Activated CD4-positive, alpha-beta T cell treated with anti-CD3 and anti-CD28 coated beads, Interleukin-2, Interleukin-6, amounts not matched to agents 100 ng/mL and 50 ng/mL, durations not matched to agents 16 hours and 8 hours (primary cell): ENCODE measurements at regions not wholly inside any gene's neighbourhood (a gene's known extent, or its start where the extent isn't known, plus 50 kb on each side); places are given as distances from the start of the nearest gene placed in this dataset.
"Not testable (repeated sequence)": the region's sequence is repeated elsewhere in the genome, so short reads cannot be mapped to it uniquely, and the experiment has no call there.

Experiments used
- DNase-seq: peaks from one replicate; pipeline ENCODE4 v3.0.0-alpha.2; 2020

DNA sequence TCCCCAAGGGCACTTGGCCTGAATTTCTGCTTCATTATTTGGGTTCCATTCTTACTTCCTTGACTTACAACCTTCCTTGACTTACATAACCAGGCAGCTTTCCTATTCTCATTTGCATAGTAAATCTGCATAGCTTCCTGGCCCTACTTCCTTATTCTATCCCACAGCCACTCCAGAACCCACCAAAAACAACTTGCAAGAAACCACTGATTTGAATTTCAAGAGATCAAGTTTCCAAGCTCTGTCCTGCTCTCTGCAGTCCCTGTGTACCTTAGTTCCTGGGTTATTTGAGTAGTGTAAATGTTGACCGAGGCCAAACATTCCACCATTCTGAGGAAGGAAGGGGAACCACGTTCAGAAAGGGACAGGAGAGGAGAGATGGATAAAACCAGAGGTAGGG, 603.3 kb downstream of the PTPRC start:
- DNase-seq, result no peak

DNA sequence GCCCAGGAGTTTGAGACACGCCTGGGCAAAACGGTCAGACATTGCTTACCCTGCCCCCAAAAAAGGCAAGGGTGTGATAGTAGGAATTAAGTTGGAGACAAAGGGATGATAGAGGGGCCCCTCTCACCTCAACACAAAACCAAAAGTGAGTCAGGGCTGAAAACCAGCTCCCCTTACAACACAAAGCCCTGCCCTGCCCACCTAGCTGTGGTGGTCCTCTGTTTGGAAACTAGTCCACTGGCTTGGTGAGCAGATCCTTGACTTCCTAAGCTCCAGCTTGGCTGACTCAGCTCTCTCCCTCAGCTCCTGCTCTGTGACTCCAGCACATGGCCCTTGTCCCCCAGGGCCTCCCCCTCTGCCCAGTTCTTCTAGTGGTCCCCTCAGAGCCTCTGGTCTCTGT, 603.8 kb downstream of the PTPRC start:
- DNase-seq, result no peak

DNA sequence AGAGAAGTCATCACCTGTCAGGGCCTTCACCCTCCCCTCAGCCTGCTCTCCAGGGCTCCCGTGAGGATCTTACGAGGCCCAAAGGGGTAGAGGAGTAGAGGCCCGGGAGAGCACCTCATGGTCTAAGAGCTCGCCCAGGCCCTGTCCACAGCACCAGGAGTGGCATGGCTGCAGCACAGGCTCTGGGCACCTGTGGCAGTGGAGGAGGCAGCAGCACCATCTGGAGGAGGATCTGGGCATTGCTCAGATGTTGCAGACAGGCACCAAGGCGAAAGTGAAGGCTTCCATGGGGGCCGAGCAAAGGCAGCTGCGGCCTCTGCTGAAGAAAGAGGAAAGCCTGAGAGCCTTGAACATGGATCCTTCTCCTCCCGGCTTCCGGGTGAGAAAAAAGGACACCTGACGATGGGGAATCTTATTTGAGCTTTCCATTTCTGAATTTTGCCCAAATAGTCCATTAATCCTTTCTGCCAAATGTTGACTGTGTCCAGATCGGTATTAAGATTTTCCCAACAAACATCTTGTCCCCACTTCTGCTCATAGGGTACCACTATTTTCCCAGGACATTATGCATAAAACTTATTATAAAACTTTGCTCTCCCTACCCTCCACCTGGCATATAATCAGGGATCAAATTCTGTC, 604.7 kb downstream of the PTPRC start:
- DNase-seq, result peak; percentile 83

DNA sequence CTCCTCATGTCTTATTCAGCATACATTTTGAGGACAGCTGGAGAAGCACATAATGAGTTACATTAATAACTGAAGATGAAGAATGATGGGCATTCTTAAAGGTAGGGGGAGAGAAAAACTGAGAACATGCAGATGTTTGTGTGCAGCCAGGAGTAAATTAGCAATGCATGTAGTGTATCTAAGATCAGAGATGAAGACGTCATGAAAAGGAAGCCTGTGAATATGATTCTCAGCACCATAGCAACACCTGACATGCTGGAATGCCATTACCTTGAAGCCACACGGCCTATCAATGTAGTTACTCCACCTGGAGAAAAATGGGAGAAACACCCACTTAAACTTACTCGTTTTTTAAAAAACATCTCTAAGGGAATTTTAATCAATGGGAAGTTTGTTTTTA, 607.1 kb downstream of the PTPRC start:
- no peak for DNase-seq

DNA sequence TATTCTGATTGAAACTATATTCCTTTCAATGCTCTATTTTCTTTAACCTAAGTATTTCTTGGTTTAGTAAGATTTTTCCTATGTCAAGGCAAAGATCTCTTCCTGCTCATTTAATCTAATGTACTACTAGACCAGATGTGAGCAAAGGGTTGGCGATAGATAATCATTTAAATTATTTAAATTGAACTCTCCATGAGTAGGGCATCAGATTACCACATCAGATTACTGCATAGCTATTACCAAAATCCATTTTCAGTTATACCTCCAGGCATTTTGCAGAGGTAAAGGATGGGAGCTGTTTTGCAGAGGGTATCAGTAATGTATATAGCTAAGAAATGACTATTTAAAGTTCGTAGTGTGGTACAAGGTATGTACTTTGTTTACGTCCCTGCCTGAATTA, 607.9 kb downstream of the PTPRC start:
- no peak for DNase-seq

DNA sequence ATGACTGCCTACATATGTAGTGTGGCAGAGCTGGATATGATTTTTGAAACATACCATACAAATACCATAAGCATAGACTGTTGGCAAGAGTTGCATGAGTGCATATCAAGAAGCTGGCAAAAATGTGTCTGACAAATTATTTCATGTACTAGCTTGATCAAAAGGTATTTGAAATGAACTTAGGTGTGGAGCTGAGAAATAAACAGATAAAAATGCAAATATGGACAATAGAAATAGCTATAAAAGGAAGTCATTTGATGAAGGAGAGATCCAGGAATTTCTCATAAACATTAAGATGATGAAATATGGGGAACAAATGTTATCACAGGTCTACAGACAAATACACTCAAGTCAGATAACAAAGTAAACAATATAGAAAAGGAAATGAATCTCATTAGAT, 609.1 kb downstream of the PTPRC start:
- DNase-seq, result no peak

DNA sequence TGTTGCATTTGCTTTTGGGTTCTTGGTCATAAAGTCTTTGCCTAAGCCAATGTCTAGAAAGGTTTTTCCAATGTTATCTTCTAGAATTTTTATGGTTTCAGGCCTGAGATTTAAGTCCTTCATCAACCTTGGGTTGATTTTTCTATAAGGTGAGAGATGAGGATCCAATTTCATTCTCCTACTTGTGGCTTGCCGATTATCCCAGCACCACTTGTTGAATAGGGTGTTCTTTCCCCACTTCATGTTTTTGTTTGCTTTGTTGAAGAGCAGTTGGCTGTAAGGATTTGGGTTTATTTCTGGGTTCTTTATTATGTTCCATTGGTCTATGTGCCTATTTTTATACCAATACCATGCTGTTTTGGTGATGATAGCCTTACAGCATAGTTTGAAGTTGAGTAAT, 615.2 kb downstream of the PTPRC start:
- not testable (repeated sequence) for DNase-seq

DNA sequence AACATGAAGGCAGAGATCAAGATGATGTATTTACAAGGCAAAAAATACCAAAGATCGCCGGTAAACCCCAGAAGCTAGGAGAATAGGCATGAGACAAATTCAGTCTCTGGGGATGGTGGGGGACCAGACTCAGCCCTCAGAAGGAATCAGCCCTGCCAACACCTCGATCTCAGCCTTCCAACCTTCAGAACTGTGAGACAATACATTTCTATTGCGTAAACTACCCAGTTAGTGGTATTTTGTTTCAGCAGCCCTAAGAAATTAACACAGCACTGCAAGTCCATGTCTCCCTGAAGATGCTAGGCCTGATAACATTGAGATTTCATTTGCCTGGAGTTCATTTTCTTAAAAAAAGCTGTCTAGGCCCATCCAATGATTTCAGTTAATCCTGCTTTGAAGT, 622.5 kb downstream of the PTPRC start:
- no peak for DNase-seq

DNA sequence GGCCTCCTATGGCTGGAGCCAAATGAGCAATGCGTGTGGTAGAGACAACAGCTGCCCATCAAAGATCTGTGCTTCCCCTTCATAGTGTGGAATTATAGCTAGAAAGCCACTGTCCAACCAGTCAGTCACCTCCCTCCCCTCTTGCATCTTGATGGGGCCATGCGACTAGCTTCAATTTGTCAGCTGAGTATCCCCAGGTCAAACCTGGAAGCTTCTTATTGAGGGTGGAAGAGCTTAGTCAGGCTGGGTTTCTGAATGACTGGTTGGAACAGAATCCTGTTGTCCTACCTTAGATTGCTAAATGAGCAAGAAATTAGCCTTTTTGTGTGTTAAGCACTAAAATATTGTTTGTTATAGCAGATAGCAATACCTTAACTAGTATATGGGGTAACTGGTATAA, 625.4 kb downstream of the PTPRC start:
- DNase-seq, result peak; percentile 28

DNA sequence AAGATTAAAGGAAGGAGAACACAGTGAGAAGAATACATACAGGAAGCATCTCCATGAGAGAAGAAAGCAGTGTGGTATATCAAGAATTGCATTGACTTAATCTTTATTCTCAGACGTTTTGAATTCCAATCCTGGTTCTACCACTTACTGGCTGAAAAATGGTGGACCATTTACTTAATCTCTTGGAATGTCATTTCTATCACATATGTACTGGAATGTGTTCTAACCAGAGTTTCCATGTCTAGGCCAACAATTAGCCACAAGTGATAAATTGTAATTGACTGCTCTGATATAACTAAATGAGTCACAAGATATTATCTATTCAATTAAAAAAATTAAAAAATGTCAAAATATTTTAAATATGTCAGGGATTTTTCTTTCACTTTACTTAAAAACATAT, 626.1 kb downstream of the PTPRC start:
- no peak for DNase-seq

DNA sequence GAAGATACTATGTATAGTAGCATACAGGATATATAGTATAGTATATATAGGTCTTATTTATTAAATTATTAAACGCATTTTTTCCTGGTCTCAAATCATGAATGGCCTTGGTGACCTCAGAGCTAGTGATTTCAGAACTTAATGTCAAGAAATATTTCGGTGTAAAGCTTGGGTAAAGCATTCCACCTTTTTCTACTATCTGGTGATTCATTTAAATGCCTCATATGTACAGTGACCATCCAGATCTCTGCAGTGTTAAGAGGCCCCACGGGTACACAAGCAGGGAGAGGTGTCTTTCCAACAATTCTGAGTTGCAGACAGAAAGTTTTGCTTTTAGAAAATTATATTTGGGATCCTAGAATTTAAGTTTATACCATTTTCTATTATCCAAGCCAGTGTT, 626.5 kb downstream of the PTPRC start:
- DNase-seq, result no peak

DNA sequence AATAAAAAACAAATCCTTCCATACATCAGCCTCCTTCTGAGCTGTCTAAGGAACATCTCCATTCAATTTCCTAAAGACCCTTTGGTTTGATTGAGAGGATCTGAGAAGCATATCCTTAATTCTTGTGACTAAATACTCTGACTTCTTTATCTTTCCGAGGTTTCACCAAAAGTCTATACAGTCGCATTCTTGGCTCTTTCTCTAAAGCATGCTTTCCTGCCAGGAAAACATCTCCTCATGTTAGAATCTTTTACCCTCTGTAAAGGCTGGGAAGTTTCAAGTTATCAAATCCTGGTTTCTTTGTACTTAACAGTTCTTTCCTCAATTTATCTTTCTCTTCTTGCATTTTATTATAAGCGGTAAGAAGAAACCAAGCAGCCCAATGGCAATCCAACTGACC, 630.4 kb downstream of the PTPRC start:
- no peak for DNase-seq

DNA sequence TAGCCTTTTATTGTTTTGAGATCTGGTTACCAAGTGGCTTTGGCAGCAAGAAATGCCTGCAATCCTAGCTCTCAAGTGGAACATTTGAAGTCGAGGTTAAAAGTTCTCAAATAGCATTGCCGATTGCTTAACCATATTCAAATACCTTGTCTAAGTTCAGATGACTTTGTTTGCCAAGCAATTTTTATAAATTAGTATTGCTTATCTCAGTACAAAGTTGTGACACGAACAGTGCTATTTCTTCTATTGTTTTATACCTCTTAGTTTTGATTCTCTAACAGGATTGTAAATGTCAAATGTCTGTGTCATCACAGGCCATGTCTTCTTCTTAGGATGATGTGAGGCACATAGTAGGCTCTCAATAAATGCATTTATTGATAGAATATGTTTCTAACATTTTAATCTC, 633.3 kb downstream of the PTPRC start:
- DNase-seq, result no peak

DNA sequence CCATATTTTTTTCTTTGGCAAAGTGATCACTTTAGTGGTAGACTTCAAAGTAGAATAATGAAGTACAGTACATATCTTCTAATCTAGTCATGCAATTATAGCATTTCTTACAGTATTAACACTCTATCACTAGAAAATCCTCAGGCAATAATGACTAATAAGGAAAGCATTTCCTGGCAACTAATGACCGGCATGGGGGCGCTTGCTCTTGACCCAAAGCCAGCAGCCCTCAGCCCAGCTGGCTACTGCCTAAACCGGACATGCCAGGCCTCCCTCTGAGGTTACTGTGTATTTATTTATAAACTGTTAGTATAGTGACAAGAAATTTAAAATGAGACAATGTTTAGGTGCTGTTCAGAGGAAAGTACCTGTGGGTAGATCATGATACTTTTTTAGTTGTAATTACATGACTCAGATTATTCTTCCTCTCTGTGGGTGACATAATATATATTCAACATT, 633.8 kb downstream of the PTPRC start:
- peak; percentile 14 for DNase-seq

DNA sequence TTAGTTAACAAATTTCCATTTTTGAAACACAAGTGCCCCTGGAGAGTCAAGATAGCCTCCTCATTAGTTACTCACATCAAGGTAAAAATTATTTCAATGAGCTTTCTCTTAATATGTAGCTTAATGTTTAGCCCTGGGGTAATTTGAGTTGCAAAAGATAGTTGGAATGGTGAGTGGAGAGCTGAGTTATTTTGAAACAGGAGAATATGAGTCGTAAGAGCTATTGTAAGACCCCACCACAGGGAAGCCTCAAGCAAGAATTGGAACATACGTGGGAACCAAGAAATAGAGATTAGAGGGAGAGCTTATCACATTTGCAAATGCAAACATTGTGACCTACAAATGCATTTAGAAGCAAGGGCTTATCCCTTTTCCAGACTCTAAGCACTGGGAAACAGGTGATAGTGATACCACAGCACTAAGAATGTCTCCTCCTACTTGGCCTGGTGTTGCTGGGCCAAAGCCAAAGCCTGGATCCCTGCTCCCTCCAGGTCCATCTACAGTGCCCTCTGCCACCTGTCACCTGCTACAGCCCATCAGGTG, 635.1 kb downstream of the PTPRC start:
- peak; percentile 28 for DNase-seq

DNA sequence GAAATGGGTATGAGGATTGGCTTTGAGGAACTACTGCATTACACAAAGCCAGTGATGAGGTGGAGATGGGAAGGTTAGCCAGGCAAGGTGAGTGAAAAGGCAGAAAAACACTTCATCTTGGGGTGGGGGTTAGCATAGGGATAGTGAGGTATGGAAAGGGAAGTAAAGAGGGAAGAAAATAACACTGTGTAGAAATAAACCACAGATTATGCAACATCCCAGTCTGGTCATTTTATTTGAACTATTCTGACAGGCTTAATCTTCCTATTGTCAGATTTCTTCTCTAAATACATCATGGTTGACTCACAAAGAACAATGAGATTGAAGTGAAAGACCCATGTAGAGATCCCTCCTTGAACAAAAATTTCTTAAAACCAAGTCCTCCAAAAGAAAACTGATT, 640.2 kb downstream of the PTPRC start:
- no peak for DNase-seq

DNA sequence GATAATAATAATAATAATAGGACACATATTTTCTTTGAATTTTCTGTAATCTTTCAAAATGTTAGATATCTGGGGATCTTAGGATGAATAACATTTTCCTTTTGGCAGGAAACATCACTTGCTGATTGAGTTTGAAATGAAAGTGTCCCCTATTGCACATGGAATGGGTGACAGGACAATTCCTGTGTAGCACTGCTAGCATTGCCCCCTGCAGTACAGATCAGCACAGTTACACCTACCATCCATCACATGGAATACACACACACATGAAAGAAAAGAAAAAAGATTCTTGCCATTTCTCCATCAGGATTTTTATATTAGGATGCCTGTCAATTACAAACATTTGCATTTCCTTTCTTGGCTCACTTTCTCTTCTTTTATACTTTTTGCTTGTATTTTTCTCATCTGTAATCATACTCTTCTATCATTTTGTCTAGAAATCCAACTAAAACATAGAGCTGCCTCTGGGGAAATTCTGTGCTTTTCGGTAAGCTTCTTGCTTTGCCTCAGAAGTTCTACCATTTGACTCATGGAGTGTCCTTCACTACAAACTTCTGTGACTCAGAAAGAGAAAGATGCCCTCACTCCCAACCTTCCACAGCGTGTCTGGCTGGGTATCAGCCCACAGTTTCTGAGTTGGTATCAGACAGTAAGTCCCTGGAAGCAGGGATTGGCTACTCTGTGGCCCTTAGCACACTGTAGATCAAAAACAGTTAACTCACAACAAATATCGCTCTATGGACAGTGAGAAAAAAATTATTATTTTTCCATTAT, 641.2 kb downstream of the PTPRC start:
- peak; percentile 63 for DNase-seq

DNA sequence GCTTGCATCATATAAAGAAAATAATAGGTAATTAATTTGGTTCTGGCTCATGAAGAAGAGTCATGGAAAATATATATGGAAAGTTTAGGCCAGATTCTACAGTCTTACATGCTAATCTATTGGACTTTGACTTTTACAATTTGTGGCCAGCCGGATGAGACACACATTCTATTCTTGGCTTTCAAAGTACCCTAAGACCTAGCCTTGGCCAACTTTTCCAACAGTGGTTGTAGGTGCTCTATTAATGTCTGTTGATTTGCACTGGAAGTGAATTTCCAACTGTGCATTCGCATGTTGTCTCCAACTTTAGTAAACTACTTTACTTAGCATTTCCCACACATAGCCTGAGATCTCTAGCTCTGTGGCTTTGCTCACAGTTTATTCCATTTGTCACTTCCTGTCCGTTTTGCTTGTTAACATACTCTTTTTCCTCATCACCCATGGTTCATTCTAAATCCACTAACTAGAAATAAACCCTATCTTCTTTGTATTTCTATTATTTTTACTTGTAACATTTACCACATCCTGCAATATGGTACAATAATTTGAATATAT, 644.0 kb downstream of the PTPRC start:
- DNase-seq, result no peak

DNA sequence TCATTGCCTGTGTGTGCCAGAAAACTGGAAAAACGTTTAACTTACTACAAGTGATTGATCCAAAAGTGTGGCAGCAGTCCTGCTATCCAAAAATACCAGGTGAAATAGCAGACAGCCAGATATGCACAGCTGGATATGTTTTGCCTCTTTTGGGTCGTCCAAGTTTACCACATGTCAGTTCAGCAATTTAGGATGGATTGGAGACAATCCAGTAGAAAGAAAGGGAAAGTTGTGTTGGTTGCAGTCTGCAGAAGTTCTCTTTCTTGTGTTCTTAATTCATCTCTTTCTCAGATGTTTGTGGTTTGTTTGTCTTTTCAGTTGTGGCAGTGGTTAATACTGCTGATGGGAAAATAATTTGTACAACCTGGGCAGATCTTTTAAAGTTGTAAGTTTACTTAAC, 645.0 kb downstream of the PTPRC start:
- DNase-seq, result no peak

DNA sequence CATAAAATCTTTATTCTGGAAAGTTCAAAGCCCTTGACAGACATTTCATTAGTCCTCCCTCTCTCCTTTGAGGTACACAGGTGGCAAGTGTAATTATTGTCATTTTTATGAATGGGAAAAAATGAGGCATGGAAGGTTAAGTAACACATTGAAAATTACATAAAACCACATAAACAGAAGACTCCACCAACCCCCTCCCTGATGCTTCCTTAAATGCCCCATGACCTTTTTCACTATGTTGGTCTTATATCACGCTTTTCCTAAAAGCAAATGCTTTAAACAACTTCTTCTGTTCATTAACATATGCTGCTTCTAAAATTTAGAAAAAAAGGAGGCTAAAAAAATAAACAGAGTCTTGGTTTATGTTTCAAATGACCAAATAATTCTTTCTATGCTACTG, 648.4 kb downstream of the PTPRC start:
- no peak for DNase-seq

DNA sequence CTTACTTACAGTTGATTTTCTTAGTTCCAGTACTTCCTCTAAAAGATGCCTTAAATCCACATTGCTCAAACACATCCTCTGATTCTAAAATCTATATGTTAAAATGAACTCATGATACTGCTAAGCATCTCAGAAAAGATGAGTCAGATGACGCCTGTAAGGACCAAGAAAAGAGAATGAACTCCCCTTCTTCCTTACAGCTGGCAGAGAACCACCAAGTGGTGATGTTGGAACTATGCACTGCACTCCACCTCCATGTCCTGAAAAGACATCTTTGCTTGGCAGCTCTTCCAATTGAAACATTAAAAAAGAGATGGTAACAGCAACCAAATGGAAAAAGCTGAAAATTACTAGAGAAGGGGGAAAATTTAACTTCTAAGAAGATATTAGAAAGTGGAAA, 648.8 kb downstream of the PTPRC start:
- DNase-seq, result no peak

DNA sequence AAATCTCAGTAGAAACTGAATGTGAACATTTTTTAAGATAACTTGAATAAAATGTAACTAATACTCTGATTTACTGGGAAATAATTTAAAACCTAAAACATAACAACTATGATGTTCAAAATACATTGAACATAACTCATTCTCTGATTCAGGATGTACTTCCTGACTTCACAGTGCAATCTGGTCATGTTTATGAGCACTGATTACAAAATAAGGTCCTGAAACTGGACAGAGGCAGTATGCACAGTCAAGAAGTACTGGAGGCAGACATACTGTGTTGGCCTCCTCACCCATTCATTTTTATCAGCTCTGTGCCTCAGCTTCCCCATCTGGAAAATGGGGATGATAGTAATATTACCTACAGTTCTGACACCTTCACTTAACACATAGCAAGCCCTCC, 651.3 kb downstream of the PTPRC start:
- DNase-seq, result no peak

DNA sequence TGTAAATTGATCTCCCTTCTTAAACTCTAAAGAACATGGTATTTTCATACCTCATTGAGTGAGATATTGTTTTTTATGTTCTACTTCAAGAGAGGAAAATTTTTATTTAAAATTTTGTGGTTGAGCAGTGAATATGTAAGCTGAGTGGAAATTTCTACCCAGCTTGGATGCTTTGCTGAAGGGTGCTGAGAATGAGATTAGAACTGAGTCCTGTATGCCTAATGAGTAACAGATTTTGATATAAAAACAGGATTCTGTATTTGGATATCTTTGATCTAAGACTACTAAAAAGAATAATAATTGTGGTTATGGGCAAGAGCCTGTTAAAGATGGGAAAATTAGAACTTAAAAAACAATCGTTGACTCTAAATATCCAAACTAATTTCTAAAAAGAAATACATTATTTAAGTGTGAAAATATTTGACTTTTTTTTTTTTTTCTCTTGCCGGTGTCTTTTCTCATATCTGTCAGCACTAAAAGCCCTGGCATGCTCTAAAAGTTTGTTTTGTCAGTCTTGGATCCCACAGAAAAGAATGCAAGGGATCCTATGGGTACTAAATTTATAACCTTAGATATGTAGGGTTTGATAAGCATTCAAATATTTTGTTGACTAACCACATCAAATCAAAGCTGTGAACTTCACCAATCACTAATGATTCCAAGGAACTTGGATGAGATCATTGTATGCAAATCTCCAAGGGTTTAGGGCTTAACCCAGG, 652.3 kb downstream of the PTPRC start:
- DNase-seq, result no peak

DNA sequence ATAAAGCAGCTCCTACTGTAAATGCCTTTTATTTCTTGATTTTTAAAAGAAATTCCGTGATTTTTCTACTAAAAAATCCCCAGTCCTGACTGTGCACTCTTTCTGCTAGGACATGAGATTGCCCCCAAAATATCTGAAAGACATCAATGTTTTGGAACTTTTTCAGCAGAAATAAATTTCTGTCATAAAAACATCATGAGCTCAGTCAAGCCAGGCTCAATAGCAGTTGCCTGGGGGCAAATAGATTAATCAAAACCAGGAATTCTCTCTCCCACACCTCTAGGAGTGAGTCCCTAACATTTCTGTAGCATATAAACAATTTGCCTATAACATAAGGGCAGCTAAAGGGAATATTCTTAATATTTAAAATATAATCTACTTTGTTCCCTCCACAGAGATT, 654.1 kb downstream of the PTPRC start:
- DNase-seq, result no peak
